ENCODE measurements at regions not wholly inside any gene's neighbourhood (a gene's known extent, or its start where the extent isn't known, plus 50 kb on each side); places are given as distances from the start of the nearest gene placed in this dataset.
A peak's percentile ranks its signal among the peaks of the same experiment; 100 is the strongest.

DNA sequence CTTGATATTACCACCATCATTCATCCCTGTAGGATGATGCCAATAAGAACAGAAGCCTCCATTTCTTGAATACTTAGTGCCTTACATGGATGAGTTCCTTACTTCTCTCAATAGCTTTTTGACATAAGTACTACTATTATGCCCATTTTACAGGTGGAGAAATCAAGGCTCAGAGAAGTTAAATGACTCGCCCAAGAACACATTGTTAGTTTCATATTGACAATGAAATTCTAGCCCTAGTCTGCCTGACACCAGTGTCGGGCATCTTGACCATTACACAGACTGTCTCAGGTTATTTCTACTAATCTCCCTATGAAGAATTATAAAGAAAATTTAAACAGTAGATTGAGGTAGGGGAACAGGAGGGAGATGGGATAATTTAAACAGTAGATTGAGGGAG is 52.5 kb upstream of the ARL8B start:
- no peak for TF ChIP-seq CCAR2 (IDR thresholded peaks at IDR 0.05; ENCODE audit: low read depth, low read length)
- TF ChIP-seq CTCF (IDR thresholded peaks at IDR 0.05 in 2 of 3, conservative IDR thresholded peaks at IDR 0.05 in 1 of 3; ENCODE audit: insufficient read depth in 2 of 3, low read depth in 1 of 3, low read length in 3 of 3), result no peak
- no peak for TF ChIP-seq HNRNPK (IDR thresholded peaks at IDR 0.05; ENCODE audit: low read depth, low read length, poor library complexity, severe bottlenecking)
- TF ChIP-seq FOXJ3 (CRISPR knock-in tag; IDR thresholded peaks at IDR 0.05), result no peak
- TF ChIP-seq ZNF143 (CRISPR knock-in tag; IDR thresholded peaks at IDR 0.05), result no peak
- no peak for TF ChIP-seq FOXA1 (IDR thresholded peaks at IDR 0.05; ENCODE audit: borderline replicate concordance)
- peak; percentile 79 for TF ChIP-seq CHD4 (IDR thresholded peaks at IDR 0.05; ENCODE audit: insufficient read depth, insufficient replicate concordance, low read depth, low read length, poor library complexity, severe bottlenecking)
- no peak for TF ChIP-seq PREB (CRISPR knock-in tag; IDR thresholded peaks at IDR 0.05)
- no peak for TF ChIP-seq FOXA3 (CRISPR knock-in tag; conservative IDR thresholded peaks at IDR 0.05 in 1 of 2, IDR thresholded peaks at IDR 0.05 in 1 of 2)
- TF ChIP-seq, protein P1, sequence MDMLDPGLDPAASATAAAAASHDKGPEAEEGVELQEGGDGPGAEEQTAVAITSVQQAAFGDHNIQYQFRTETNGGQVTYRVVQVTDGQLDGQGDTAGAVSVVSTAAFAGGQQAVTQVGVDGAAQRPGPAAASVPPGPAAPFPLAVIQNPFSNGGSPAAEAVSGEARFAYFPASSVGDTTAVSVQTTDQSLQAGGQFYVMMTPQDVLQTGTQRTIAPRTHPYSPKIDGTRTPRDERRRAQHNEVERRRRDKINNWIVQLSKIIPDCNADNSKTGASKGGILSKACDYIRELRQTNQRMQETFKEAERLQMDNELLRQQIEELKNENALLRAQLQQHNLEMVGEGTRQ (CRISPR knock-in tag; IDR thresholded peaks at IDR 0.05), result no peak
- TF ChIP-seq BACH1 (tag; IDR thresholded peaks at IDR 0.05), result no peak
- TF ChIP-seq NR3C1 (CRISPR knock-in tag; IDR thresholded peaks at IDR 0.05), result no peak

Data from K562 (cell line).